ENCODE measurements at regions not wholly inside any gene's neighbourhood (a gene's known extent, or its start where the extent isn't known, plus 50 kb on each side); places are given as distances from the start of the nearest gene placed in this dataset.

DNA sequence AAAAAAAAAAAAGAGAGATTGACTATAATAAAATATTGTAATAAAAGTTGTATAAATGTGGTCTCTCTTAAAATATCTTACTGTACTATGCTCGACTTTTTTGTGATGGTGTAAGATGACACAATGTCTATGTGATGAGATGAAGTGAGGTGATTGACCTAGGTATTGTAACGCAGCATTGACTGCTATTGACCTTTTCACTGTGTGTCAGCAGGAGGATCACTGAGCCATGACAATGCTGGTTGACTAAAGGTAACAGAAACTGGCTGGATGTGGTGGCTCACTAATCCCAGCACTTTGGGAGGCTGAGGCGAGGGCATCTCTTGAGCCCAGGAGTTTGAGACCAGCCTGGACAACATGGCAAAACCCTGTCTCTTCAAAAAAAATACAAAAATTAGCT lies 78.6 kb upstream of the MYO10 start:
- TF ChIP-seq EZH2 (IDR thresholded peaks at IDR 0.05; ENCODE audit: insufficient read depth, poor library complexity, severe bottlenecking) (no peak), EZH2phosphoT487 (IDR thresholded peaks at IDR 0.05; ENCODE audit: insufficient read depth, low read depth) (no peak)

All from GM23248 (cell line).